ENCODE measurements at regions not wholly inside any gene's neighbourhood (a gene's known extent, or its start where the extent isn't known, plus 50 kb on each side); places are given as distances from the start of the nearest gene placed in this dataset.

GRCh38 chr5:117065800-117066199, 491.2 kb upstream of the SEMA6A start:
- no peaks in the 10 kb centered on the region for H3K79me2 ChIP-seq (ENCODE audit: control insufficient read depth, insufficient read depth, low read length)
- H3K4me2 ChIP-seq (ENCODE audit: control insufficient read depth, insufficient read depth): no peak overlapping the region
- no peak overlapping the region for H2AFZ ChIP-seq (ENCODE audit: control insufficient read depth, low read depth, low read length)
- FAIRE-seq (no peak), DNase-seq (ENCODE audit: low read depth, low spot score) (no peak), ATAC-seq (no peak)
- no peaks in the 10 kb centered on the region for H3K36me3 ChIP-seq (ENCODE audit: control insufficient read depth in 2 of 2, insufficient read depth in 2 of 2, low read length in 1 of 2)
- no peak overlapping the region for H3K4me3 ChIP-seq
- H3K4me1 ChIP-seq (ENCODE audit: control insufficient read depth, insufficient read depth, low read length): no peaks in the 10 kb centered on the region
- ChIA-PET POLR2A (no interaction called here), SMC1A (ENCODE audit: uncharacterized antibody, unreplicated experiment) (no interaction called here), CTCF (no interaction called here), RAD21 (ENCODE audit: unreplicated experiment) (no interaction called here)
- BruUV-seq (replicated peaks): no TSS peak
- 4% methylated on average over 1 of the region's 1 CpG for WGBS (ENCODE audit: insufficient coverage, insufficient replicate concordance, low lambda C conversion rate, missing lambda C conversion rate)
- no peak overlapping the region for H3K27ac ChIP-seq (ENCODE audit: control insufficient read depth, insufficient read depth)
- no peaks in the 10 kb centered on the region for H3K9me3 ChIP-seq (replicated peaks; ENCODE audit: control insufficient read depth, insufficient read depth, low read length)
- TF ChIP-seq SP1 (IDR thresholded peaks at IDR 0.05; ENCODE audit: low read depth, low read length): no peak
- no peak for TF ChIP-seq MTA3 (IDR thresholded peaks at IDR 0.05; ENCODE audit: borderline replicate concordance, low read length)
- TF ChIP-seq ZNF217 (IDR thresholded peaks at IDR 0.05): no peak
- no peak for TF ChIP-seq RCOR1 (conservative IDR thresholded peaks at IDR 0.05; ENCODE audit: low read depth, low read length)
- no peak for TF ChIP-seq POLR2AphosphoS5 (IDR thresholded peaks at IDR 0.05; ENCODE audit: low read length)
- no peak for TF ChIP-seq MAX (IDR thresholded peaks at IDR 0.05; ENCODE audit: low read depth, low read length)
- no peak for TF ChIP-seq USF1 (IDR thresholded peaks at IDR 0.05; ENCODE audit: borderline replicate concordance, extremely low read length, insufficient read depth, low read depth, low read length)
- no peak for TF ChIP-seq SUPT20H (IDR thresholded peaks at IDR 0.05; ENCODE audit: borderline replicate concordance, control insufficient read depth, low read depth, low read length)
- no peak for TF ChIP-seq BRCA1 (IDR thresholded peaks at IDR 0.05; ENCODE audit: low read depth, low read length)
- TF ChIP-seq NFIC (IDR thresholded peaks at IDR 0.05; ENCODE audit: low read depth, low read length): no peak
- no peak for TF ChIP-seq BCL11A (IDR thresholded peaks at IDR 0.05; ENCODE audit: low read depth, low read length)
- H3K27me3 ChIP-seq (replicated peaks in 1 of 2; ENCODE audit: control insufficient read depth in 2 of 2, insufficient read depth in 2 of 2, low read length in 1 of 2): no peaks in the 10 kb centered on the region
- intact Hi-C loops (cut with micrococcal nuclease; ENCODE audit: unreplicated experiment): no loop called here
- no peak overlapping the region for H3K9ac ChIP-seq (ENCODE audit: control insufficient read depth, insufficient read depth, low read length)
- in situ Hi-C loops (cut with MboI): no loop called here
- H4K20me1 ChIP-seq (ENCODE audit: control insufficient read depth, insufficient read depth): no peaks in the 10 kb centered on the region

All from GM12878 (cell line).